Stromal cell of bone marrow (primary cell): ENCODE measurements at regions not wholly inside any gene's neighbourhood (a gene's known extent, or its start where the extent isn't known, plus 50 kb on each side); places are given as distances from the start of the nearest gene placed in this dataset.

Experiments
- DNase-seq: peaks from one replicate; pipeline ENCODE4 v3.0.0-alpha.2; 2012; ENCODE audit warnings: low read depth

- DNase-seq, result no peak
These were observed 660.7 kb upstream of the RAB6C start for GRCh38 chr2:129318581-129319421.

- DNase-seq, result no peak
These were observed 660.1 kb upstream of the RAB6C start for GRCh38 chr2:129319422-129319717.

GRCh38 chr2:129320288-129320687 is 659.2 kb upstream of the RAB6C start:
- DNase-seq, result no peak

- no peak for DNase-seq
These were observed 655.1 kb upstream of the RAB6C start for GRCh38 chr2:129324349-129324748.

GRCh38 chr2:129325151-129325550 is 654.3 kb upstream of the RAB6C start:
- DNase-seq, result no peak

- no peak for DNase-seq
These were observed 649.9 kb upstream of the RAB6C start for GRCh38 chr2:129329574-129329973.

- DNase-seq, result no peak
These were observed 649.0 kb upstream of the RAB6C start for GRCh38 chr2:129330504-129330903.

GRCh38 chr2:129331638-129332037 is 647.8 kb upstream of the RAB6C start:
- no peak for DNase-seq

- DNase-seq, result no peak
These were observed 645.3 kb upstream of the RAB6C start for GRCh38 chr2:129334128-129334527.

- no peak for DNase-seq
These were observed 644.6 kb upstream of the RAB6C start for GRCh38 chr2:129334696-129335410.

- DNase-seq, result no peak
These were observed 643.2 kb upstream of the RAB6C start for GRCh38 chr2:129336276-129336675.

GRCh38 chr2:129337076-129337475 is 642.4 kb upstream of the RAB6C start:
- DNase-seq, result no peak

- DNase-seq, result no peak
These were observed 633.9 kb upstream of the RAB6C start for GRCh38 chr2:129345540-129345939.

- DNase-seq, result no peak
These were observed 631.8 kb upstream of the RAB6C start for GRCh38 chr2:129347486-129348217.

GRCh38 chr2:129354631-129355030 is 624.8 kb upstream of the RAB6C start:
- DNase-seq, result no peak

- no peak for DNase-seq
These were observed 617.8 kb upstream of the RAB6C start for GRCh38 chr2:129361688-129362087.

GRCh38 chr2:129366263-129366662 is 613.2 kb upstream of the RAB6C start:
- no peak for DNase-seq

GRCh38 chr2:129367107-129367506 is 612.4 kb upstream of the RAB6C start:
- DNase-seq, result no peak

- no peak for DNase-seq
These were observed 610.0 kb upstream of the RAB6C start for GRCh38 chr2:129369437-129369836.

- no peak for DNase-seq
These were observed 605.0 kb upstream of the RAB6C start for GRCh38 chr2:129374452-129374851.

GRCh38 chr2:129375632-129376425 is 603.6 kb upstream of the RAB6C start:
- DNase-seq, result no peak

- DNase-seq, result no peak
These were observed 602.9 kb upstream of the RAB6C start for GRCh38 chr2:129376426-129377077.
